GM23338 (cell line): ENCODE measurements at regions not wholly inside any gene's neighbourhood (a gene's known extent, or its start where the extent isn't known, plus 50 kb on each side); places are given as distances from the start of the nearest gene placed in this dataset.

Experiments
- ATAC-seq: fragments of 200-7000 bp; cut with Tn5 transposase; 3 replicates; pipeline ENCODE4 v1.9.1; 2020
- DNase-seq: peaks from one replicate; pipeline ENCODE4 v3.0.0-alpha.2; 2015; ENCODE audit warnings: low spot score
- H2AFZ ChIP-seq: fragments of 200-600 bp; sonication (generic); 2 replicates; pipeline ENCODE4 v1.8.0; 2016; ENCODE audit warnings: antibody characterized with exemption, mild to moderate bottlenecking, moderate library complexity
- H3F3A ChIP-seq: fragments of 200-600 bp; sonication (generic); replicated peaks from 2 replicates; pipeline ENCODE4 v1.8.0; 2017; ENCODE audit warnings: antibody characterized with exemption, mixed run types, low read depth
- H3K27ac ChIP-seq: fragments of 200-600 bp; sonication (generic); 2 replicates; pipeline ENCODE4 v1.6.1; 2016; ENCODE audit warnings: low read depth
- H3K27me3 ChIP-seq: fragments of 200-600 bp; sonication (generic); 2 replicates; pipeline ENCODE4 v1.8.0; 2016; ENCODE audit warnings: mild to moderate bottlenecking, mixed run types, moderate library complexity; ENCODE audit not compliant: insufficient read depth
- H3K36me3 ChIP-seq: fragments of 200-600 bp; sonication (generic); 2 replicates; pipeline ENCODE4 v1.8.0; 2016; ENCODE audit warnings: mild to moderate bottlenecking; ENCODE audit not compliant: insufficient read depth
- H3K4me1 ChIP-seq: fragments of 200-600 bp; sonication (generic); 2 replicates; pipeline ENCODE4 v1.8.0; 2016; ENCODE audit warnings: mild to moderate bottlenecking, moderate library complexity; ENCODE audit not compliant: insufficient read depth
- H3K4me2 ChIP-seq: fragments of 200-600 bp; sonication (generic); 2 replicates; pipeline ENCODE4 v1.7.1; 2017; ENCODE audit warnings: mixed run types
- H3K4me3 ChIP-seq: fragments of 200-600 bp; sonication (generic); 2 replicates; pipeline ENCODE4 v1.6.1; 2016; ENCODE audit warnings: mixed run types
- H3K79me2 ChIP-seq: fragments of 200-600 bp; sonication (generic); replicated peaks from 2 replicates; pipeline ENCODE4 v1.8.0; 2017; ENCODE audit warnings: mild to moderate bottlenecking; ENCODE audit not compliant: insufficient read depth
- H3K9me2 ChIP-seq: fragments of 200-600 bp; sonication (generic); 2 replicates; pipeline ENCODE4 v1.8.0; 2017; ENCODE audit not compliant: insufficient read depth
- H4K20me1 ChIP-seq: fragments of 200-600 bp; sonication (generic); replicated peaks from 2 replicates; pipeline ENCODE4 v1.8.0; 2017; ENCODE audit warnings: mild to moderate bottlenecking; ENCODE audit not compliant: insufficient read depth
- H3K27ac Mint-ChIP-seq: 2 replicates; pipeline ENCODE4 v1.8.0; 2020; ENCODE audit warnings: inconsistent platforms, mild to moderate bottlenecking, moderate library complexity, mixed read lengths
- H3K27me3 Mint-ChIP-seq: 3 replicates; pipeline ENCODE4 v1.8.0; 2022; ENCODE audit warnings: low read depth, mild to moderate bottlenecking, moderate library complexity, mixed read lengths, inconsistent platforms; ENCODE audit not compliant: insufficient read depth, poor library complexity
- H3K36me3 Mint-ChIP-seq: 3 replicates; pipeline ENCODE4 v1.8.0; 2021; ENCODE audit warnings: low read depth, mild to moderate bottlenecking, inconsistent platforms, moderate library complexity, mixed read lengths
- H3K4me1 Mint-ChIP-seq: 3 replicates; pipeline ENCODE4 v1.8.0; 2020; ENCODE audit warnings: mild to moderate bottlenecking, inconsistent platforms, mixed read lengths
- H3K4me3 Mint-ChIP-seq: 3 replicates; pipeline ENCODE4 v1.8.0; 2021; ENCODE audit warnings: moderate library complexity, mild to moderate bottlenecking, inconsistent platforms, mixed read lengths
- H3K9me3 Mint-ChIP-seq: 3 replicates; pipeline ENCODE4 v1.8.0; 2020; ENCODE audit warnings: moderate library complexity, mild to moderate bottlenecking, inconsistent platforms, mixed read lengths
- EZH2phosphoT487 ChIP-seq: fragments of 200-600 bp; sonication (generic); IDR thresholded peaks from one replicate; pipeline ENCODE4 v1.8.1; 2018; ENCODE audit warnings: antibody characterized with exemption; ENCODE audit not compliant: unreplicated experiment
- JUNB ChIP-seq: IDR thresholded peaks from one replicate; pipeline ENCODE4 v1.6.1; 2016; ENCODE audit warnings: antibody characterized with exemption; ENCODE audit not compliant: unreplicated experiment
- STAT1 ChIP-seq: IDR thresholded peaks from one replicate; pipeline ENCODE4 v1.6.1; 2016; ENCODE audit warnings: antibody characterized with exemption; ENCODE audit not compliant: unreplicated experiment
- ZNF114 ChIP-seq: fragments of 250-450 bp; sonication (Bioruptor Pico); IDR thresholded peaks from 2 replicates; pipeline ENCODE4 v1.5.0; 2020; ENCODE audit warnings: mild to moderate bottlenecking, moderate library complexity
- TF ChIP-seq, protein P1 (sequence below): fragments of 250-450 bp; sonication (Bioruptor Pico); IDR thresholded peaks from 2 replicates; pipeline ENCODE4 v1.5.0; 2020; ENCODE audit warnings: mild to moderate bottlenecking, moderate library complexity
- TF ChIP-seq, protein P2 (sequence below), 2 experiments: fragments of 200-600 bp in 1 of 2; sonication (generic) in 1 of 2; conservative IDR thresholded peaks; 2 replicates each; pipeline versions ENCODE4 v1.5.1 to v1.6.1; 2016 to 2017; ENCODE audit warnings: antibody characterized with exemption in 2 of 2, low read depth in 2 of 2, mild to moderate bottlenecking in 2 of 2, moderate library complexity in 1 of 2
- TF ChIP-seq, protein P3 (sequence below): IDR thresholded peaks from 2 replicates; pipeline ENCODE4 v1.6.1; 2016; ENCODE audit warnings: antibody characterized with exemption

DNA sequence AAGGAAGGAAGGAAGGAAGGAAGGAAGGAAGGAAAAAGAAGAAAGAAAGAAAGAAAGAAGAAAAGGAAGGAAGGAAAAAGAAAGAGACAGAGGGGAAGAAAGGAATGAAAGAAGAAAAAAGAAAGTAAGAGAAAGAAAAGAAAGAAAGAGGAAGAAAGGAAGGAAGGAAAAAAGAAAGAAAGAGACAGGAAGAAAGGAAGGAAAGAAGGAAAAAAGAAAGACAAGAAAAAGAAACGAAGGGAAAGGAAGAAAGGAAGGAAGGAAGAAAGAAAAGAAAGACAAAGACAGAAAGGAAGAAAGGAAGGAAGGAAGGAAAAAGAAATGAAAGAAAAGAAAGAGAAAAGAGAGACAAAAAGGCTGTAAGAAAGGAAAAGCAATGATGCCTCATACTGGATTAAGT lies 101.1 kb upstream of the PPP2R3B start (continued):
- TF ChIP-seq, protein P1, sequence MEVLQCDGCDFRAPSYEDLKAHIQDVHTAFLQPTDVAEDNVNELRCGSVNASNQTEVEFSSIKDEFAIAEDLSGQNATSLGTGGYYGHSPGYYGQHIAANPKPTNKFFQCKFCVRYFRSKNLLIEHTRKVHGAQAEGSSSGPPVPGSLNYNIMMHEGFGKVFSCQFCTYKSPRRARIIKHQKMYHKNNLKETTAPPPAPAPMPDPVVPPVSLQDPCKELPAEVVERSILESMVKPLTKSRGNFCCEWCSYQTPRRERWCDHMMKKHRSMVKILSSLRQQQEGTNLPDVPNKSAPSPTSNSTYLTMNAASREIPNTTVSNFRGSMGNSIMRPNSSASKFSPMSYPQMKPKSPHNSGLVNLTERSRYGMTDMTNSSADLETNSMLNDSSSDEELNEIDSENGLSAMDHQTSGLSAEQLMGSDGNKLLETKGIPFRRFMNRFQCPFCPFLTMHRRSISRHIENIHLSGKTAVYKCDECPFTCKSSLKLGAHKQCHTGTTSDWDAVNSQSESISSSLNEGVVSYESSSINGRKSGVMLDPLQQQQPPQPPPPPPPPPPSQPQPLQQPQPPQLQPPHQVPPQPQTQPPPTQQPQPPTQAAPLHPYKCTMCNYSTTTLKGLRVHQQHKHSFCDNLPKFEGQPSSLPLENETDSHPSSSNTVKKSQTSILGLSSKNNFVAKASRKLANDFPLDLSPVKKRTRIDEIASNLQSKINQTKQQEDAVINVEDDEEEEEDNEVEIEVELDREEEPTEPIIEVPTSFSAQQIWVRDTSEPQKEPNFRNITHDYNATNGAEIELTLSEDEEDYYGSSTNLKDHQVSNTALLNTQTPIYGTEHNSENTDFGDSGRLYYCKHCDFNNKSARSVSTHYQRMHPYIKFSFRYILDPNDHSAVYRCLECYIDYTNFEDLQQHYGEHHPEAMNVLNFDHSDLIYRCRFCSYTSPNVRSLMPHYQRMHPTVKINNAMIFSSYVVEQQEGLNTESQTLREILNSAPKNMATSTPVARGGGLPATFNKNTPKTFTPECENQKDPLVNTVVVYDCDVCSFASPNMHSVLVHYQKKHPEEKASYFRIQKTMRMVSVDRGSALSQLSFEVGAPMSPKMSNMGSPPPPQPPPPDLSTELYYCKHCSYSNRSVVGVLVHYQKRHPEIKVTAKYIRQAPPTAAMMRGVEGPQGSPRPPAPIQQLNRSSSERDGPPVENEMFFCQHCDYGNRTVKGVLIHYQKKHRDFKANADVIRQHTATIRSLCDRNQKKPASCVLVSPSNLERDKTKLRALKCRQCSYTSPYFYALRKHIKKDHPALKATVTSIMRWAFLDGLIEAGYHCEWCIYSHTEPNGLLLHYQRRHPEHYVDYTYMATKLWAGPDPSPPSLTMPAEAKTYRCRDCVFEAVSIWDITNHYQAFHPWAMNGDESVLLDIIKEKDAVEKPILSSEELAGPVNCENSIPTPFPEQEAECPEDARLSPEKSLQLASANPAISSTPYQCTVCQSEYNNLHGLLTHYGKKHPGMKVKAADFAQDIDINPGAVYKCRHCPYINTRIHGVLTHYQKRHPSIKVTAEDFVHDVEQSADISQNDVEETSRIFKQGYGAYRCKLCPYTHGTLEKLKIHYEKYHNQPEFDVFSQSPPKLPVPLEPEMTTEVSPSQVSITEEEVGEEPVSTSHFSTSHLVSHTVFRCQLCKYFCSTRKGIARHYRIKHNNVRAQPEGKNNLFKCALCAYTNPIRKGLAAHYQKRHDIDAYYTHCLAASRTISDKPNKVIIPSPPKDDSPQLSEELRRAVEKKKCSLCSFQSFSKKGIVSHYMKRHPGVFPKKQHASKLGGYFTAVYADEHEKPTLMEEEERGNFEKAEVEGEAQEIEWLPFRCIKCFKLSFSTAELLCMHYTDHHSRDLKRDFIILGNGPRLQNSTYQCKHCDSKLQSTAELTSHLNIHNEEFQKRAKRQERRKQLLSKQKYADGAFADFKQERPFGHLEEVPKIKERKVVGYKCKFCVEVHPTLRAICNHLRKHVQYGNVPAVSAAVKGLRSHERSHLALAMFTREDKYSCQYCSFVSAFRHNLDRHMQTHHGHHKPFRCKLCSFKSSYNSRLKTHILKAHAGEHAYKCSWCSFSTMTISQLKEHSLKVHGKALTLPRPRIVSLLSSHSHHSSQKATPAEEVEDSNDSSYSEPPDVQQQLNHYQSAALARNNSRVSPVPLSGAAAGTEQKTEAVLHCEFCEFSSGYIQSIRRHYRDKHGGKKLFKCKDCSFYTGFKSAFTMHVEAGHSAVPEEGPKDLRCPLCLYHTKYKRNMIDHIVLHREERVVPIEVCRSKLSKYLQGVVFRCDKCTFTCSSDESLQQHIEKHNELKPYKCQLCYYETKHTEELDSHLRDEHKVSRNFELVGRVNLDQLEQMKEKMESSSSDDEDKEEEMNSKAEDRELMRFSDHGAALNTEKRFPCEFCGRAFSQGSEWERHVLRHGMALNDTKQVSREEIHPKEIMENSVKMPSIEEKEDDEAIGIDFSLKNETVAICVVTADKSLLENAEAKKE (CRISPR knock-in tag) = no peak
- no peak for TF ChIP-seq ZNF114 (CRISPR knock-in tag)
- no peak for TF ChIP-seq STAT1
- TF ChIP-seq, protein P2, sequence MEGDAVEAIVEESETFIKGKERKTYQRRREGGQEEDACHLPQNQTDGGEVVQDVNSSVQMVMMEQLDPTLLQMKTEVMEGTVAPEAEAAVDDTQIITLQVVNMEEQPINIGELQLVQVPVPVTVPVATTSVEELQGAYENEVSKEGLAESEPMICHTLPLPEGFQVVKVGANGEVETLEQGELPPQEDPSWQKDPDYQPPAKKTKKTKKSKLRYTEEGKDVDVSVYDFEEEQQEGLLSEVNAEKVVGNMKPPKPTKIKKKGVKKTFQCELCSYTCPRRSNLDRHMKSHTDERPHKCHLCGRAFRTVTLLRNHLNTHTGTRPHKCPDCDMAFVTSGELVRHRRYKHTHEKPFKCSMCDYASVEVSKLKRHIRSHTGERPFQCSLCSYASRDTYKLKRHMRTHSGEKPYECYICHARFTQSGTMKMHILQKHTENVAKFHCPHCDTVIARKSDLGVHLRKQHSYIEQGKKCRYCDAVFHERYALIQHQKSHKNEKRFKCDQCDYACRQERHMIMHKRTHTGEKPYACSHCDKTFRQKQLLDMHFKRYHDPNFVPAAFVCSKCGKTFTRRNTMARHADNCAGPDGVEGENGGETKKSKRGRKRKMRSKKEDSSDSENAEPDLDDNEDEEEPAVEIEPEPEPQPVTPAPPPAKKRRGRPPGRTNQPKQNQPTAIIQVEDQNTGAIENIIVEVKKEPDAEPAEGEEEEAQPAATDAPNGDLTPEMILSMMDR (conservative IDR thresholded peaks at IDR 0.05; ENCODE audit: low read depth in 2 of 2) = no peak
- no peak for TF ChIP-seq EZH2phosphoT487

DNA sequence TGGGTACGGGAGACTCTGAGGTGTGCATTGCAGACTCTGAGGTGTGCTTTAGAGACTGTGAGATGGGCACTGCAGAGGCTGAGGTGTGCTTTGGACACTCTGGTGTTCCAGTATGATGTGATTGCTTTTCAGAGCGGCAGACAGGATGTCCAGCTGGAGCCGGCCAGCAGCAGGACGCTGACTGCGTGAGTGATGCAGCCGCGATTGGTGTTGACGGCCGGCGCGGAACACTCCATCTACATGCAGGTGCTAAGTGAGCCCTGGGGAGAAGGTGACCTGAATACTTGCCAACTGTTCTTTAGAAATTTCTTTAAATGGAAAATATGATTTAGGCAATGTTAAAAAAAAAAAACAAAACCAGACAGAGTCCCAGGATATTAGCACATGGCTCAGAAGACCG lies 103.1 kb upstream of the PPP2R3B start:
- Mint-ChIP-seq H3K27ac (no peak overlapping the region), H3K36me3 (peaks cover 38% of the 10 kb centered on the region), H3K9me3 (peaks cover 85% of the 10 kb centered on the region), H3K4me1 (no peaks in the 10 kb centered on the region), H3K27me3 (peaks cover 11% of the 10 kb centered on the region), H3K4me3 (no peak overlapping the region)
- no peak overlapping the region for H3K4me2 ChIP-seq
- H3K27me3 ChIP-seq = no peaks in the 10 kb centered on the region
- H3K4me3 ChIP-seq = no peak overlapping the region
- no peak for DNase-seq
- no peaks in the 10 kb centered on the region for H3K4me1 ChIP-seq
- no peak overlapping the region for H2AFZ ChIP-seq
- H4K20me1 ChIP-seq = no peaks in the 10 kb centered on the region
- no peaks in the 10 kb centered on the region for H3K9me2 ChIP-seq
- no peaks in the 10 kb centered on the region for H3K36me3 ChIP-seq
- no peaks in the 10 kb centered on the region for H3K79me2 ChIP-seq
- 0 out of 2 replicates have a peak, but pooled peaks cover 2% of the 10 kb centered on the region for H3F3A ChIP-seq
- ATAC-seq = no peak
- no peak overlapping the region for H3K27ac ChIP-seq
- TF ChIP-seq, protein P3, sequence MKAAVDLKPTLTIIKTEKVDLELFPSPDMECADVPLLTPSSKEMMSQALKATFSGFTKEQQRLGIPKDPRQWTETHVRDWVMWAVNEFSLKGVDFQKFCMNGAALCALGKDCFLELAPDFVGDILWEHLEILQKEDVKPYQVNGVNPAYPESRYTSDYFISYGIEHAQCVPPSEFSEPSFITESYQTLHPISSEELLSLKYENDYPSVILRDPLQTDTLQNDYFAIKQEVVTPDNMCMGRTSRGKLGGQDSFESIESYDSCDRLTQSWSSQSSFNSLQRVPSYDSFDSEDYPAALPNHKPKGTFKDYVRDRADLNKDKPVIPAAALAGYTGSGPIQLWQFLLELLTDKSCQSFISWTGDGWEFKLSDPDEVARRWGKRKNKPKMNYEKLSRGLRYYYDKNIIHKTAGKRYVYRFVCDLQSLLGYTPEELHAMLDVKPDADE = no peak
- TF ChIP-seq JUNB = no peak
- TF ChIP-seq, protein P2 (conservative IDR thresholded peaks at IDR 0.05; ENCODE audit: low read depth in 2 of 2) = no peak
